GM21825 (cell line): ENCODE measurements at regions not wholly inside any gene's neighbourhood (a gene's known extent, or its start where the extent isn't known, plus 50 kb on each side); places are given as distances from the start of the nearest gene placed in this dataset.

Source experiments
- ATAC-seq: cut with Tn5 transposase; IDR thresholded peaks from one replicate; pipeline ENCODE4 v1.9.1; 2021; ENCODE audit warnings: mild to moderate bottlenecking, moderate library complexity; ENCODE audit not compliant: unreplicated experiment

DNA sequence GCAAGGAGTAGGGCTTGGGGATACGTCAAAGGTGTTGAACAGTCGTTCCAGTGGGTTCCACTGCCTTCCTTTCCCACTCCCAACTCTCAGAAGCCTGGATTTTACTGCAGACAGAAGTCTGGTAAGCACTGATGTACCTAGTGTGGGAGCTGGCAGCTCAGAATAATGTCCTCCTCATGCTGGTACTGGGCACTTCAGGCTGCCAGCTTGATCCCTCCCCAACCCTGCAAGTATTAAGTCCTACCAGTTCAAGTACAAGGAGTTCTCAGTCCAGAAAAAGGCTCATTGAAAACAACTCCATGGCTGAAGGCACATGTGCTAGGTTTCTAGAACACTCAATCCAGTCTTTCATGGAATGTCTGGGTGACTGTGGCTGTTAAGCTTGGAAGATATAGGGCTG is 304.3 kb downstream of the NUAK1 start:
- ATAC-seq: no peak

DNA sequence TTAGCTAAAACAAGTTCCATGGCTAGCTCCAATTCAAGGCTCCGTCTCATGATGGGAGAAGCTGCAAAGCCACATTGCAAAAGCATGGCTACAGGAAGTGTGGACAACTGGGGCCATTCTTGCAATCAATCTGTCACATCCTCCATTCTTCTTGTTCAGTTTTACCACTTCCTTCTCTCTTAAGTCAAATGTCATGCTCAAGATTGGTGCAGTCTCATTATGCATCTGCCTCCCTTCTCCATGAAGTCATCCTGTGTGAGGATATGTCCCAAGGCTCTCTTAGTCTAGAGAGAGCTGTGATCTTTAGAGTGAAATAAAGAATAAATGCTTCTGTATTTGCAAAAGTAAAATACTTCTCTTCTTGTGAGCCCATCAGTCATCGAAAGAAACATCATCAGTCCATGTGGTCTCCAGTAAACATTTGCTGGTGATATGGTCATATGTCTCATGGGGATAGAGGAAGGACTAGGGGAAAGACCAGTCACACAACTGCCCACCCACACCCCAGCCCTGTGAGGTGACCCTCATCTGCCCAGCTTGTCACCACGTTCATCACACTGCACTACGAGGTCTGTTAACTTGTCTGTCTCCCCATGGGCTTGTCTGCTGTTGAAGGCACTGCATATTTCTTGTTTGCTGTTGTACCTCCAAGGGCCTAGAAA is 303.0 kb downstream of the NUAK1 start:
- no peak for ATAC-seq

- no peak for ATAC-seq
Observed at GRCh38 chr12:105836242-105836622, 302.5 kb downstream of the NUAK1 start.

GRCh38 chr12:105839629-105840127 is 299.1 kb downstream of the NUAK1 start:
- ATAC-seq: no peak

DNA sequence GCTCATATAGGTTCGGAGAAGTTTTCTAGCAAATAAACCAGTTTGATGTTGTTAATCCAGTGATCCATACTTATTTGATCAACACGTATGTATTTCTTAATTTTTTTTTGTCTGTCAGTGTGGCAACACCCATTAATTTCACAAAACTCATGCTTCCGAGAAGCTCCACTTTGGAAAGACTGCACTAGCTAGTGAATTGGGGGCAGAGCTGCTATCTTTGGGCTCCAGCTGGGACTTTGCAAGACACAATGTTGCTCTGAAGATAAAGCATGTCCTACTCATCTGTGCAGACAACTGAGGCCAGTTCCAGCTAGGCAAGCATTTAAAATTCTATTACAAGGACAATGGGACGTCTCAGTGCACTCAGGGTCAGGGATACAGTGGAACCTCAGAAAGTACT is 298.4 kb downstream of the NUAK1 start:
- no peak for ATAC-seq

- ATAC-seq: no peak
Observed at GRCh38 chr12:105841840-105842239, 296.9 kb downstream of the NUAK1 start.

- no peak for ATAC-seq
Observed at GRCh38 chr12:105843561-105843960, 295.2 kb downstream of the NUAK1 start.

DNA sequence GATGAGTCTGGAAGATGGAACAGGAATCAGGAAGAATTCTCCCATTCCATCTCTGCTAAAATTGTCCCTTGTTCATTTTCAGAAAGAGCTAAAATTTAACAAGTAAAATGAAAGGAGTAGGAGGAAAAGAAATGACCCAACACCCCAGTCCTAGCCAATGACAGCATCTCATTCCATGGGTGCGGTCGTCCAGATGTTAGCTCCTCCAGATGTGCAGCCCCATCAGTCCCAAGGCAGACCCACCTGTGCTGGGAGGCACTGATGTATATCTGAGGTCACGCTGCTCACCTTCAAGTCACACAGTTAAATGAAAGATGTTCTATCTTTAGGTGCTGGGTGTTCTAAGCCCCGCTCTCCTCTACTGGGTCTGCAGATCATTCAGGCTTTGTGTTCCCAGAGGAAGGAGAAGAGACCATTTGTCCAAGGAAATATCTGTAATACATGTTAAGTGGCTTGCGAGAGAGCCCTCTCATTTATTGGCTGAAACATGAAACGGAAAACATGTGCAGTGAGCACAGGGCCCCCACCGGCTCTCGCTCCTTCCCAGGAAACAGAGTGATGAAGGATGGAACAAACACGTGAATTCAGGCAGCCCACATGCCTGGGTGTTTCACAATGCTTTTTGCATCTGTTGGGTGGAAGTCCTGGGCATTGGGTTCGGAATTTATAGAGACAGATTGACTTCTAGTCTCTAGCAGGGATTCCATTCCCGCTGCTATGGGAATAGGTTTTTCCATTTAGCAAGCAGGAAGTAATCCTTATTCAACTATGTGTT is 294.6 kb downstream of the NUAK1 start:
- ATAC-seq: no peak

GRCh38 chr12:105846331-105846730 is 292.4 kb downstream of the NUAK1 start:
- no peak for ATAC-seq

- no peak for ATAC-seq
Observed at GRCh38 chr12:105847068-105847467, 291.7 kb downstream of the NUAK1 start.

GRCh38 chr12:105848286-105848685 is 290.5 kb downstream of the NUAK1 start:
- ATAC-seq: no peak

- ATAC-seq: no peak
Observed at GRCh38 chr12:105850103-105850968, 288.4 kb downstream of the NUAK1 start.

- no peak for ATAC-seq
Observed at GRCh38 chr12:105852496-105852895, 286.3 kb downstream of the NUAK1 start.

- no peak for ATAC-seq
Observed at GRCh38 chr12:105852951-105853350, 285.8 kb downstream of the NUAK1 start.

- no peak for ATAC-seq
Observed at GRCh38 chr12:105854071-105854470, 284.7 kb downstream of the NUAK1 start.

- ATAC-seq: no peak
Observed at GRCh38 chr12:105855361-105856047, 283.2 kb downstream of the NUAK1 start.

DNA sequence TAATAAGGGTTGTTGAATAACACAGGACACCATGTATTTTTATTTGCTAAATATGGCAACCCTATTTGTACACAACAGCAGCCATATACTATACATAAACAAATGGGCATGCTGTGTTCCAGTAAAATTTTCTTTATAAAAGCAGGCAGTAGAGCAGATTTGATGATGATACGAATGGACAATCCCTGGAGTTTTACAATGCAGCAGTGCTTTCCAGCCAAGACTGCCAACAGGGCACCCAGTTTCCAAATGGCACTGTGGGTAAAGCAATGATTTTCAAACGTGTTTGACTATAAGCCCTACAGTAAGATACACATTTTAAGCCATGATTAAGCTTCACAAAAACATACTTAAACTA is 282.7 kb downstream of the NUAK1 start:
- ATAC-seq: no peak

GRCh38 chr12:105858981-105859710 is 279.6 kb downstream of the NUAK1 start:
- ATAC-seq: no peak

DNA sequence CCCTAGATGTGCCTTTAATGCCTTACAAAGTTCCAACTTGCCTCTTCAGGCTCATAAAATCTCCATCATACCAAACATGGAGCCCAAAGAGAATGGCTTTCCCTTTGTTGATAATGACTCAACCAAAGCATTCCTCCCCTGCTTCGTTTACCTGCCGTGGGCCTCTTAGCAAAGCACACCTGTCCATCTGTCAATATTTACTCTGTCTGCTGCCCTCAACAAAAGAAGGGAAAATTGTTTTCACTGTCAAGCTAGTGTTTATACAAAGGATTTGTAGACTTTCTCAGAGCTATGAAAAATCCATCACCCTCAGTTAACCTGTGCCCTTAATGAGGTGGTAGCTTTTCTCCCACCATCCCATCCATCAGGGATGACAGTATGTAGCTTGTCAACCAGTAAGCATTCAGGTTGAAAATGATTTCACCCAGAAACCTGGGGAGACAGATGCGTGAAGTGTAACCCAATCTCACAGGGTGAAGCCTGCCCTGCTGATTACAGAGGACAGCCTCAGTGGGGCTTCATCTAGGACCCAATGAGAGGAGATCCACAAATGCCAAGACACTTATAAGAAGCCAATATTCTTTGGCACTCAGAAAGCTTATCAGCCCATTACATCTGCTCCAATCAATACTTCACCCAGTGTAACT is 278.1 kb downstream of the NUAK1 start:
- ATAC-seq: no peak

DNA sequence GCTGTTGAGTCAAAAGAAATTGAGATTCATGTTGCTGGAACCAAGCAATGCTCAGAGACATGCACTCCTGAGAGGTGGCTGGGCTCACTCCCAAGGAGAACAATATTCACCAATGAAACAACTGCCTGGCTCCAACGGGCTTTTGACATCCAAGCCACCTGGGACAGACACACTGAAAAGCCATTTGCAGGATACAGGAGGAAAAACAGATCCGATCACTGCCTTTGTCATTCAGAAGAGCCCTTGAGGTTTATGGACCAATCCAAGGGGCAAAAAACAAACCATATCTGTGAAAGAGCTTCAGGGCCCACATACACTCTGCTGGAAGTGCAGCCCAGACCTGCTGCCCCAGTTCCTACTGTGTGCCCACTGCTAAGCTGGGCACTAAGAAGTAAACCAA is 277.5 kb downstream of the NUAK1 start:
- no peak for ATAC-seq
